ENCODE measurements at regions not wholly inside any gene's neighbourhood (a gene's known extent, or its start where the extent isn't known, plus 50 kb on each side); places are given as distances from the start of the nearest gene placed in this dataset.

DNA sequence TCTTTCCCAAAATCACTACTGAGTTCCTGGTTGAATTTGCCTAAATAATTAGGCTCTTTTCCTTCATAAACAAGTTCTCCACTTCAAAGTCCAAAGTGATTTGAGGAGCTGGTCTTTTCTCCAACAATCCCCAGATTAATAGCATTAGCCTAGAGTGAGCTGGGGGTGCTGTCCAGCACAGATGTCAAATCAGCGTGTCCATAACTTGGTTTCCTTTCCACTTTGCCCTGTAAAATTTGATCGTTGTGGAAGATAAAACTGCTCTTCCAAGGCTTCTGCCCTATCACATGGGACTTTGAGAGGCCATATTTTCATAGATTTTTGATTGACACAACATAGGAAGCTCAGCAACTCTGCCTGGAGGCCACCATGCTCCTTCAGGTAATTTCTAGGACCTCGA is 134.7 kb upstream of the RORB start:
- TF ChIP-seq YY1 (IDR thresholded peaks at IDR 0.05; ENCODE audit: insufficient read depth, insufficient read length): no peak
- TF ChIP-seq ZNF274 (IDR thresholded peaks at IDR 0.05; ENCODE audit: low read depth, low read length): no peak
- TF ChIP-seq SUZ12 (IDR thresholded peaks at IDR 0.05; ENCODE audit: extremely low read depth, insufficient read depth, insufficient read length): no peak
